Sigmoid colon (tissue), 6 donors: ENCODE measurements at regions not wholly inside any gene's neighbourhood (a gene's known extent, or its start where the extent isn't known, plus 50 kb on each side); places are given as distances from the start of the nearest gene placed in this dataset.

Source experiments
- DNase-seq: peaks from one replicate; pipeline ENCODE4 v3.0.0-alpha.2; 2019
- H3K27ac ChIP-seq, 4 donors: fragments of 200-600 bp; sonication (generic); one replicate each; pipeline ENCODE4 v1.5.1; 2016 to 2019; ENCODE audit warnings: mild to moderate bottlenecking in 1 of 4
- H3K27me3 ChIP-seq, 3 donors: fragments of 200-600 bp; sonication (generic); one replicate each; pipeline ENCODE4 v1.5.1; 2019; ENCODE audit warnings: mild to moderate bottlenecking in 1 of 3
- H3K36me3 ChIP-seq, 4 donors: fragments of 200-600 bp; sonication (generic); one replicate each; pipeline ENCODE4 v1.5.1; 2016 to 2019
- H3K4me1 ChIP-seq, 4 donors: fragments of 200-600 bp; sonication (generic); one replicate each; pipeline ENCODE4 v1.5.1; 2017 to 2019
- H3K4me3 ChIP-seq, 4 donors: fragments of 200-600 bp; sonication (generic); one replicate each; pipeline ENCODE4 v1.5.1; 2017 to 2019; ENCODE audit warnings: mild to moderate bottlenecking in 2 of 4, moderate library complexity in 1 of 4
- H3K9me3 ChIP-seq, 4 donors: fragments of 200-600 bp in 3 of 4; sonication (generic) in 3 of 4; one replicate each; pipeline versions ENCODE4 v1.5.1 to v1.6.1; 2013 to 2019
- EP300 ChIP-seq, 4 donors: sonication (generic); formaldehyde crosslinking; IDR thresholded peaks; one replicate each; pipeline ENCODE4 v1.6.1; 2017; ENCODE audit warnings: antibody characterized with exemption in 4 of 4
- POLR2A ChIP-seq, 2 donors: fragments of 450-650 bp; IDR thresholded peaks; one replicate each; pipeline ENCODE4 v1.6.1; 2016; ENCODE audit warnings: antibody characterized with exemption in 2 of 2, mild to moderate bottlenecking in 2 of 2, moderate library complexity in 2 of 2
- POLR2AphosphoS5 ChIP-seq, 4 donors: sonication (generic); formaldehyde crosslinking; IDR thresholded peaks; one replicate each; pipeline ENCODE4 v1.6.1; 2017; ENCODE audit warnings: antibody characterized with exemption in 4 of 4
- WGBS, 2 donors: extraction: QIAGEN DNeasy Blood & Tissue Kit; methylation state at CpG; one replicate each; pipeline ENCODE4 v1.1.7; 2013; 5-methylcytosine and 5-hydroxymethylcytosine counted together
- intact Hi-C: fragments of 100-400 bp; cut with DNase I; formaldehyde crosslinking; loops from one replicate; pipeline ENCODE4 v1.15.1; 2023
- TF ChIP-seq, protein P1 (sequence below), 4 experiments: fragments of 450-650 bp in 3 of 4; fragments of 200-600 bp in 1 of 4; IDR thresholded peaks; one replicate each; pipeline ENCODE4 v1.5.1; 2016 to 2019; ENCODE audit warnings: antibody characterized with exemption in 4 of 4, mild to moderate bottlenecking in 3 of 4, moderate library complexity in 2 of 4
- donor health status: healthy with polysubstance abuse.
- donor health status: healthy.

- DNase-seq, result no peak
- H3K4me1 ChIP-seq, result no peaks in the 10 kb centered on the region
- H3K36me3 ChIP-seq, result no peaks in the 10 kb centered on the region
- H3K27ac ChIP-seq, result no peak overlapping the region
- no peaks in the 10 kb centered on the region for H3K27me3 ChIP-seq
- no peak overlapping the region for H3K4me3 ChIP-seq
- intact Hi-C loops, result no loop called here
- H3K9me3 ChIP-seq, result no peaks in the 10 kb centered on the region
- TF ChIP-seq, protein P1, sequence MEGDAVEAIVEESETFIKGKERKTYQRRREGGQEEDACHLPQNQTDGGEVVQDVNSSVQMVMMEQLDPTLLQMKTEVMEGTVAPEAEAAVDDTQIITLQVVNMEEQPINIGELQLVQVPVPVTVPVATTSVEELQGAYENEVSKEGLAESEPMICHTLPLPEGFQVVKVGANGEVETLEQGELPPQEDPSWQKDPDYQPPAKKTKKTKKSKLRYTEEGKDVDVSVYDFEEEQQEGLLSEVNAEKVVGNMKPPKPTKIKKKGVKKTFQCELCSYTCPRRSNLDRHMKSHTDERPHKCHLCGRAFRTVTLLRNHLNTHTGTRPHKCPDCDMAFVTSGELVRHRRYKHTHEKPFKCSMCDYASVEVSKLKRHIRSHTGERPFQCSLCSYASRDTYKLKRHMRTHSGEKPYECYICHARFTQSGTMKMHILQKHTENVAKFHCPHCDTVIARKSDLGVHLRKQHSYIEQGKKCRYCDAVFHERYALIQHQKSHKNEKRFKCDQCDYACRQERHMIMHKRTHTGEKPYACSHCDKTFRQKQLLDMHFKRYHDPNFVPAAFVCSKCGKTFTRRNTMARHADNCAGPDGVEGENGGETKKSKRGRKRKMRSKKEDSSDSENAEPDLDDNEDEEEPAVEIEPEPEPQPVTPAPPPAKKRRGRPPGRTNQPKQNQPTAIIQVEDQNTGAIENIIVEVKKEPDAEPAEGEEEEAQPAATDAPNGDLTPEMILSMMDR (IDR thresholded peaks at IDR 0.05), result no peak
Observed at GRCh38 chr13:107284173-107284572, 716.2 kb upstream of the ARGLU1 start.

GRCh38 chr13:107277911-107278310 is 710.0 kb upstream of the ARGLU1 start:
- TF ChIP-seq POLR2A (IDR thresholded peaks at IDR 0.05) (no peak), POLR2AphosphoS5 (IDR thresholded peaks at IDR 0.05) (no peak), EP300 (IDR thresholded peaks at IDR 0.05) (no peak)
- TF ChIP-seq, protein P1 (IDR thresholded peaks at IDR 0.05), result no peak
- intact Hi-C loops, result no loop called here
- no peak overlapping the region for H3K27ac ChIP-seq
- no peak for DNase-seq
- no peaks in the 10 kb centered on the region for H3K9me3 ChIP-seq
- H3K36me3 ChIP-seq, result no peaks in the 10 kb centered on the region
- no peak overlapping the region for H3K4me3 ChIP-seq
- H3K27me3 ChIP-seq, result no peaks in the 10 kb centered on the region
- no peaks in the 10 kb centered on the region for H3K4me1 ChIP-seq
- 84 to 90% methylated on average over 6 of the region's 6 CpGs for WGBS, 2 donors

DNA sequence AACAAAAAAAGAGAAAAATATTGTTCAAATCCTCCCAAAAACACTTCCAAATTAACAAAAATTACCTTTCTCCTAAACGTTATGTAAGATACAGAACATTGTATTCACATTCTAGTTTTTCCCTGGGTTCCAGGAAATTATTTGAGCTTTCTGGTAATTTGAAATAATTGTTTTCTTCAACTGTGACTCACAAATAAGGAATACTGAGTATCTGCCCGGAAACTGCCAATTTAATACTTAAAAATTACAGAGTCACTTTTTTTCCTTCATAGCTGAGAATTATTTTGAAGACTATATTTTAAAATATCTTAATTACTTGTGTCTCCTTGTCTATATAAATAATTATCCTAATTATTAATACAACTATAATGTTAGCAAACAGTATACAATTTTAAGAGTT is 709.0 kb upstream of the ARGLU1 start:
- intact Hi-C loops, result no loop called here
- TF ChIP-seq, protein P1 (IDR thresholded peaks at IDR 0.05), result no peak
- no peak for TF ChIP-seq POLR2AphosphoS5 (IDR thresholded peaks at IDR 0.05)
- no peak for TF ChIP-seq POLR2A (IDR thresholded peaks at IDR 0.05)
- no peak for TF ChIP-seq EP300 (IDR thresholded peaks at IDR 0.05)
- no peaks in the 10 kb centered on the region for H3K27me3 ChIP-seq

GRCh38 chr13:107275945-107276614 is 708.1 kb upstream of the ARGLU1 start:
- Histone ChIP-seq H3K36me3 (no peaks in the 10 kb centered on the region), H3K4me1 (no peaks in the 10 kb centered on the region), H3K9me3 (no peaks in the 10 kb centered on the region), H3K27me3 (no peaks in the 10 kb centered on the region), H3K4me3 (no peak overlapping the region), H3K27ac (no peak overlapping the region)
- DNase-seq, result no peak
- TF ChIP-seq POLR2A (IDR thresholded peaks at IDR 0.05), result no peak
- TF ChIP-seq, protein P1 (IDR thresholded peaks at IDR 0.05), result no peak
- TF ChIP-seq EP300 (IDR thresholded peaks at IDR 0.05), result no peak
- TF ChIP-seq POLR2AphosphoS5 (IDR thresholded peaks at IDR 0.05), result no peak
- intact Hi-C loops, result no loop called here
- WGBS, 2 donors, result 66 to 75% methylated on average over 6 of the region's 6 CpGs

More for the DNA sequence above, 709.0 kb upstream of the ARGLU1 start:
- no peak for DNase-seq
- Histone ChIP-seq H3K4me1 (no peaks in the 10 kb centered on the region), H3K9me3 (no peaks in the 10 kb centered on the region), H3K36me3 (no peaks in the 10 kb centered on the region), H3K4me3 (no peak overlapping the region), H3K27ac (no peak overlapping the region)
- WGBS, 2 donors, result 69 to 75% methylated on average over 2 of the region's 2 CpGs

DNA sequence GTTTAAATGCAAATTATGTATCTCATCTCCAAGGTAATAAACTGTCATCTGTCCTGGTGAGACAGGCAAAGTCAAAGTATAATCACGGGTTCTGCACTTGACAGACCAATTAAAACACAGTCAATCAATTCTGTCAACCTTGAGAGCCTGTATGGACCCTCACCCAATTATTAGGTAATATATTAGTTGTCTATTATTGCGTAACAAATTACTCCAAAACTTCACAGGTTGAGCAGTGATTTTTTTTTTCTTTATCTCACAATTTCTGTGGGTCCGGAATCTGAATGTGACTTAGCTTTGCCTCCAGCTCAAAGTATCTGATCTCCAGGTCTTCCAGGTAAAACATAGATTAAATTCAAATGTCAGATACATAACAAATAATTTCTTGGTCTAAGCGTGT is 707.4 kb upstream of the ARGLU1 start:
- TF ChIP-seq POLR2AphosphoS5 (IDR thresholded peaks at IDR 0.05), result no peak
- TF ChIP-seq, protein P1 (IDR thresholded peaks at IDR 0.05), result no peak
- no peak for TF ChIP-seq EP300 (IDR thresholded peaks at IDR 0.05)
- no peak for TF ChIP-seq POLR2A (IDR thresholded peaks at IDR 0.05)
- H3K27ac ChIP-seq, result no peak overlapping the region
- no peak overlapping the region for H3K4me3 ChIP-seq
- DNase-seq, result no peak
- WGBS, 2 donors, result 77 to 90% methylated on average over 4 of the region's 4 CpGs
- no peaks in the 10 kb centered on the region for H3K27me3 ChIP-seq
- no peaks in the 10 kb centered on the region for H3K9me3 ChIP-seq
- H3K36me3 ChIP-seq, result no peaks in the 10 kb centered on the region
- no peaks in the 10 kb centered on the region for H3K4me1 ChIP-seq
- intact Hi-C loops, result no loop called here
